Ishikawa (cell line): ENCODE measurements at regions not wholly inside any gene's neighbourhood (a gene's known extent, or its start where the extent isn't known, plus 50 kb on each side); places are given as distances from the start of the nearest gene placed in this dataset.

Source experiments
- RAD21 ChIP-seq: IDR thresholded peaks from 2 replicates; pipeline ENCODE4 v1.6.1; 2012; ENCODE audit warnings: low read depth
- REST ChIP-seq: IDR thresholded peaks from 2 replicates; pipeline ENCODE4 v1.6.1; 2012; ENCODE audit warnings: low read depth, mild to moderate bottlenecking
- TCF12 ChIP-seq: IDR thresholded peaks from 2 replicates; pipeline ENCODE4 v1.6.1; 2012; ENCODE audit warnings: low read depth
- TEAD4 ChIP-seq: IDR thresholded peaks from 2 replicates; pipeline ENCODE4 v1.6.1; 2012

DNA sequence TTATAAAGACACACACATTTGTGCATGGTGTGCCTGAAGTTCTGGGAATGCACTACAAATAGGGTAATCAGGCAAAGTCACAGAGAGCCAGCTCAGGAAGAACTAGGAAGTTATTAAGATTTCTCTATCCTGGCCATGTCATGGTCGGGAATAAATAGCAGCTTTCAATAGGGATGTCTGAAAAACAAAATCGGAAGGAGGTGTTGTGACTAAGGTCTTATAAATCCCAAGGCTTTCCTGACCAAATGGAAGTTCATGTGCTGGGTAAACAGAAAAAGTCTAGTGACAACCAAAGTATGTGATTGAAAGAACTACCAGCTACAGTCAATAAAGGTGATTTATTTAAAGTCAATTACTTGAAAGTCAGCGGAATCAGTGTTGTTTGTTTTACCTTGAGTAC, 262.5 kb upstream of the HS3ST1 start:
- TF ChIP-seq TCF12 (no peak), RAD21 (no peak), TEAD4 (no peak), REST (no peak)
